GM23338 (cell line): ENCODE measurements at regions not wholly inside any gene's neighbourhood (a gene's known extent, or its start where the extent isn't known, plus 50 kb on each side); places are given as distances from the start of the nearest gene placed in this dataset.

Source experiments
- ATAC-seq: fragments of 200-7000 bp; cut with Tn5 transposase; 3 replicates; pipeline ENCODE4 v1.9.1; 2020
- DNase-seq: peaks from one replicate; pipeline ENCODE4 v3.0.0-alpha.2; 2015; ENCODE audit warnings: low spot score
- H2AFZ ChIP-seq: fragments of 200-600 bp; sonication (generic); 2 replicates; pipeline ENCODE4 v1.8.0; 2016; ENCODE audit warnings: antibody characterized with exemption, mild to moderate bottlenecking, moderate library complexity
- H3F3A ChIP-seq: fragments of 200-600 bp; sonication (generic); replicated peaks from 2 replicates; pipeline ENCODE4 v1.8.0; 2017; ENCODE audit warnings: antibody characterized with exemption, mixed run types, low read depth
- H3K27ac ChIP-seq: fragments of 200-600 bp; sonication (generic); 2 replicates; pipeline ENCODE4 v1.6.1; 2016; ENCODE audit warnings: low read depth
- H3K27me3 ChIP-seq: fragments of 200-600 bp; sonication (generic); 2 replicates; pipeline ENCODE4 v1.8.0; 2016; ENCODE audit warnings: mild to moderate bottlenecking, mixed run types, moderate library complexity; ENCODE audit not compliant: insufficient read depth
- H3K36me3 ChIP-seq: fragments of 200-600 bp; sonication (generic); 2 replicates; pipeline ENCODE4 v1.8.0; 2016; ENCODE audit warnings: mild to moderate bottlenecking; ENCODE audit not compliant: insufficient read depth
- H3K4me1 ChIP-seq: fragments of 200-600 bp; sonication (generic); 2 replicates; pipeline ENCODE4 v1.8.0; 2016; ENCODE audit warnings: mild to moderate bottlenecking, moderate library complexity; ENCODE audit not compliant: insufficient read depth
- H3K4me2 ChIP-seq: fragments of 200-600 bp; sonication (generic); 2 replicates; pipeline ENCODE4 v1.7.1; 2017; ENCODE audit warnings: mixed run types
- H3K4me3 ChIP-seq: fragments of 200-600 bp; sonication (generic); 2 replicates; pipeline ENCODE4 v1.6.1; 2016; ENCODE audit warnings: mixed run types
- H3K79me2 ChIP-seq: fragments of 200-600 bp; sonication (generic); replicated peaks from 2 replicates; pipeline ENCODE4 v1.8.0; 2017; ENCODE audit warnings: mild to moderate bottlenecking; ENCODE audit not compliant: insufficient read depth
- H3K9me2 ChIP-seq: fragments of 200-600 bp; sonication (generic); 2 replicates; pipeline ENCODE4 v1.8.0; 2017; ENCODE audit not compliant: insufficient read depth
- H4K20me1 ChIP-seq: fragments of 200-600 bp; sonication (generic); replicated peaks from 2 replicates; pipeline ENCODE4 v1.8.0; 2017; ENCODE audit warnings: mild to moderate bottlenecking; ENCODE audit not compliant: insufficient read depth
- H3K27ac Mint-ChIP-seq: 2 replicates; pipeline ENCODE4 v1.8.0; 2020; ENCODE audit warnings: inconsistent platforms, mild to moderate bottlenecking, moderate library complexity, mixed read lengths
- H3K27me3 Mint-ChIP-seq: 3 replicates; pipeline ENCODE4 v1.8.0; 2022; ENCODE audit warnings: low read depth, mild to moderate bottlenecking, moderate library complexity, mixed read lengths, inconsistent platforms; ENCODE audit not compliant: insufficient read depth, poor library complexity
- H3K36me3 Mint-ChIP-seq: 3 replicates; pipeline ENCODE4 v1.8.0; 2021; ENCODE audit warnings: low read depth, mild to moderate bottlenecking, inconsistent platforms, moderate library complexity, mixed read lengths
- H3K4me1 Mint-ChIP-seq: 3 replicates; pipeline ENCODE4 v1.8.0; 2020; ENCODE audit warnings: mild to moderate bottlenecking, inconsistent platforms, mixed read lengths
- H3K4me3 Mint-ChIP-seq: 3 replicates; pipeline ENCODE4 v1.8.0; 2021; ENCODE audit warnings: moderate library complexity, mild to moderate bottlenecking, inconsistent platforms, mixed read lengths
- H3K9me3 Mint-ChIP-seq: 3 replicates; pipeline ENCODE4 v1.8.0; 2020; ENCODE audit warnings: moderate library complexity, mild to moderate bottlenecking, inconsistent platforms, mixed read lengths
- CREB1 ChIP-seq: fragments of 250-450 bp; sonication (Bioruptor Pico); IDR thresholded peaks from 2 replicates; pipeline ENCODE4 v1.5.0; 2020; ENCODE audit warnings: low read depth, mild to moderate bottlenecking, moderate library complexity
- EZH2 ChIP-seq: fragments of 200-600 bp; sonication (generic); IDR thresholded peaks from one replicate; pipeline ENCODE4 v1.8.0; 2017; ENCODE audit warnings: antibody characterized with exemption, mild to moderate bottlenecking, low read depth; ENCODE audit not compliant: unreplicated experiment
- EZH2phosphoT487 ChIP-seq: fragments of 200-600 bp; sonication (generic); IDR thresholded peaks from one replicate; pipeline ENCODE4 v1.8.1; 2018; ENCODE audit warnings: antibody characterized with exemption; ENCODE audit not compliant: unreplicated experiment
- JUNB ChIP-seq: IDR thresholded peaks from one replicate; pipeline ENCODE4 v1.6.1; 2016; ENCODE audit warnings: antibody characterized with exemption; ENCODE audit not compliant: unreplicated experiment
- NANOG ChIP-seq: IDR thresholded peaks from 2 replicates; pipeline ENCODE4 v1.6.1; 2016; ENCODE audit warnings: antibody characterized with exemption, borderline replicate concordance
- POLR2AphosphoS5 ChIP-seq: IDR thresholded peaks from 2 replicates; pipeline ENCODE4 v1.6.1; 2016; ENCODE audit warnings: antibody characterized with exemption, low read depth
- STAT1 ChIP-seq: IDR thresholded peaks from one replicate; pipeline ENCODE4 v1.6.1; 2016; ENCODE audit warnings: antibody characterized with exemption; ENCODE audit not compliant: unreplicated experiment
- ZNF114 ChIP-seq: fragments of 250-450 bp; sonication (Bioruptor Pico); IDR thresholded peaks from 2 replicates; pipeline ENCODE4 v1.5.0; 2020; ENCODE audit warnings: mild to moderate bottlenecking, moderate library complexity
- ZNF331 ChIP-seq: fragments of 250-450 bp; sonication (Bioruptor Pico); IDR thresholded peaks from 2 replicates; pipeline ENCODE4 v1.5.0; 2020; ENCODE audit warnings: low read depth, mild to moderate bottlenecking, moderate library complexity
- TF ChIP-seq, protein P1 (sequence below): fragments of 250-450 bp; sonication (Bioruptor Pico); IDR thresholded peaks from 2 replicates; pipeline ENCODE4 v1.5.0; 2020; ENCODE audit warnings: mild to moderate bottlenecking, moderate library complexity
- TF ChIP-seq, protein P2 (sequence below), 2 experiments: fragments of 200-600 bp in 1 of 2; sonication (generic) in 1 of 2; conservative IDR thresholded peaks; 2 replicates each; pipeline versions ENCODE4 v1.5.1 to v1.6.1; 2016 to 2017; ENCODE audit warnings: antibody characterized with exemption in 2 of 2, low read depth in 2 of 2, mild to moderate bottlenecking in 2 of 2, moderate library complexity in 1 of 2
- TF ChIP-seq, protein P3 (sequence below): IDR thresholded peaks from one replicate; pipeline ENCODE4 v1.6.1; 2018; ENCODE audit warnings: antibody characterized with exemption; ENCODE audit not compliant: unreplicated experiment
- TF ChIP-seq, protein P4 (sequence below): IDR thresholded peaks from 2 replicates; pipeline ENCODE4 v1.6.1; 2016; ENCODE audit warnings: antibody characterized with exemption

DNA sequence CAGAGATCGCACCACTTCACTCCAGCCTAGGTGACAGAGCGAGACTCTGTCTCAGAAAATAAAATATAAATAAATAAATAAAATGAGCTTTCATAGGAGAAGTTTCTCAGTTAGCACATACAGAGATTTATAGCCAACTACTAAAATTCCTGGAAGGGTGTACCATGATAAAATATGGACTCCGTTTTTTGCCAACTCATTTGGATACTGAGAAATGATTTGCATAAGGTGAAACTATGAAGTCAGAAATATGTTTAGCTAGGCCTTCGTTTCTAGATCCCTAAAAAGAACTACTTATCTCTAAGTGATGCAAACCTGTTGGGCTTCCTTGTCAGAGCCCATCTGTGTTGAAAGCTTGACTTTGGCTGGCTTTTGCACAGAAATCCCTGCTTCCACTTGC, 56.9 kb upstream of the SLC1A1 start:
- no peaks in the 10 kb centered on the region for H3K36me3 Mint-ChIP-seq
- no peaks in the 10 kb centered on the region for H3K27me3 Mint-ChIP-seq
- H4K20me1 ChIP-seq: no peaks in the 10 kb centered on the region
- no peaks in the 10 kb centered on the region for H3K9me2 ChIP-seq
- DNase-seq: no peak
- H3K4me1 Mint-ChIP-seq: no peaks in the 10 kb centered on the region
- H3K9me3 Mint-ChIP-seq: no peaks in the 10 kb centered on the region
- no peaks in the 10 kb centered on the region for H3K4me1 ChIP-seq
- no peak overlapping the region for H3K4me3 ChIP-seq
- no peaks in the 10 kb centered on the region for H3K36me3 ChIP-seq
- H3K27ac ChIP-seq: no peak overlapping the region
- no peaks in the 10 kb centered on the region for H3K27me3 ChIP-seq
- no peak overlapping the region for H2AFZ ChIP-seq
- no peaks in the 10 kb centered on the region for H3K79me2 ChIP-seq
- H3K4me3 Mint-ChIP-seq: no peak overlapping the region
- H3K27ac Mint-ChIP-seq: no peak overlapping the region
- TF ChIP-seq ZNF331 (CRISPR knock-in tag): no peak
- TF ChIP-seq, protein P1, sequence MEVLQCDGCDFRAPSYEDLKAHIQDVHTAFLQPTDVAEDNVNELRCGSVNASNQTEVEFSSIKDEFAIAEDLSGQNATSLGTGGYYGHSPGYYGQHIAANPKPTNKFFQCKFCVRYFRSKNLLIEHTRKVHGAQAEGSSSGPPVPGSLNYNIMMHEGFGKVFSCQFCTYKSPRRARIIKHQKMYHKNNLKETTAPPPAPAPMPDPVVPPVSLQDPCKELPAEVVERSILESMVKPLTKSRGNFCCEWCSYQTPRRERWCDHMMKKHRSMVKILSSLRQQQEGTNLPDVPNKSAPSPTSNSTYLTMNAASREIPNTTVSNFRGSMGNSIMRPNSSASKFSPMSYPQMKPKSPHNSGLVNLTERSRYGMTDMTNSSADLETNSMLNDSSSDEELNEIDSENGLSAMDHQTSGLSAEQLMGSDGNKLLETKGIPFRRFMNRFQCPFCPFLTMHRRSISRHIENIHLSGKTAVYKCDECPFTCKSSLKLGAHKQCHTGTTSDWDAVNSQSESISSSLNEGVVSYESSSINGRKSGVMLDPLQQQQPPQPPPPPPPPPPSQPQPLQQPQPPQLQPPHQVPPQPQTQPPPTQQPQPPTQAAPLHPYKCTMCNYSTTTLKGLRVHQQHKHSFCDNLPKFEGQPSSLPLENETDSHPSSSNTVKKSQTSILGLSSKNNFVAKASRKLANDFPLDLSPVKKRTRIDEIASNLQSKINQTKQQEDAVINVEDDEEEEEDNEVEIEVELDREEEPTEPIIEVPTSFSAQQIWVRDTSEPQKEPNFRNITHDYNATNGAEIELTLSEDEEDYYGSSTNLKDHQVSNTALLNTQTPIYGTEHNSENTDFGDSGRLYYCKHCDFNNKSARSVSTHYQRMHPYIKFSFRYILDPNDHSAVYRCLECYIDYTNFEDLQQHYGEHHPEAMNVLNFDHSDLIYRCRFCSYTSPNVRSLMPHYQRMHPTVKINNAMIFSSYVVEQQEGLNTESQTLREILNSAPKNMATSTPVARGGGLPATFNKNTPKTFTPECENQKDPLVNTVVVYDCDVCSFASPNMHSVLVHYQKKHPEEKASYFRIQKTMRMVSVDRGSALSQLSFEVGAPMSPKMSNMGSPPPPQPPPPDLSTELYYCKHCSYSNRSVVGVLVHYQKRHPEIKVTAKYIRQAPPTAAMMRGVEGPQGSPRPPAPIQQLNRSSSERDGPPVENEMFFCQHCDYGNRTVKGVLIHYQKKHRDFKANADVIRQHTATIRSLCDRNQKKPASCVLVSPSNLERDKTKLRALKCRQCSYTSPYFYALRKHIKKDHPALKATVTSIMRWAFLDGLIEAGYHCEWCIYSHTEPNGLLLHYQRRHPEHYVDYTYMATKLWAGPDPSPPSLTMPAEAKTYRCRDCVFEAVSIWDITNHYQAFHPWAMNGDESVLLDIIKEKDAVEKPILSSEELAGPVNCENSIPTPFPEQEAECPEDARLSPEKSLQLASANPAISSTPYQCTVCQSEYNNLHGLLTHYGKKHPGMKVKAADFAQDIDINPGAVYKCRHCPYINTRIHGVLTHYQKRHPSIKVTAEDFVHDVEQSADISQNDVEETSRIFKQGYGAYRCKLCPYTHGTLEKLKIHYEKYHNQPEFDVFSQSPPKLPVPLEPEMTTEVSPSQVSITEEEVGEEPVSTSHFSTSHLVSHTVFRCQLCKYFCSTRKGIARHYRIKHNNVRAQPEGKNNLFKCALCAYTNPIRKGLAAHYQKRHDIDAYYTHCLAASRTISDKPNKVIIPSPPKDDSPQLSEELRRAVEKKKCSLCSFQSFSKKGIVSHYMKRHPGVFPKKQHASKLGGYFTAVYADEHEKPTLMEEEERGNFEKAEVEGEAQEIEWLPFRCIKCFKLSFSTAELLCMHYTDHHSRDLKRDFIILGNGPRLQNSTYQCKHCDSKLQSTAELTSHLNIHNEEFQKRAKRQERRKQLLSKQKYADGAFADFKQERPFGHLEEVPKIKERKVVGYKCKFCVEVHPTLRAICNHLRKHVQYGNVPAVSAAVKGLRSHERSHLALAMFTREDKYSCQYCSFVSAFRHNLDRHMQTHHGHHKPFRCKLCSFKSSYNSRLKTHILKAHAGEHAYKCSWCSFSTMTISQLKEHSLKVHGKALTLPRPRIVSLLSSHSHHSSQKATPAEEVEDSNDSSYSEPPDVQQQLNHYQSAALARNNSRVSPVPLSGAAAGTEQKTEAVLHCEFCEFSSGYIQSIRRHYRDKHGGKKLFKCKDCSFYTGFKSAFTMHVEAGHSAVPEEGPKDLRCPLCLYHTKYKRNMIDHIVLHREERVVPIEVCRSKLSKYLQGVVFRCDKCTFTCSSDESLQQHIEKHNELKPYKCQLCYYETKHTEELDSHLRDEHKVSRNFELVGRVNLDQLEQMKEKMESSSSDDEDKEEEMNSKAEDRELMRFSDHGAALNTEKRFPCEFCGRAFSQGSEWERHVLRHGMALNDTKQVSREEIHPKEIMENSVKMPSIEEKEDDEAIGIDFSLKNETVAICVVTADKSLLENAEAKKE (CRISPR knock-in tag): no peak
- TF ChIP-seq NANOG: no peak
- TF ChIP-seq EZH2phosphoT487: no peak
- no peak for TF ChIP-seq POLR2AphosphoS5
- TF ChIP-seq STAT1: no peak
- TF ChIP-seq, protein P2, sequence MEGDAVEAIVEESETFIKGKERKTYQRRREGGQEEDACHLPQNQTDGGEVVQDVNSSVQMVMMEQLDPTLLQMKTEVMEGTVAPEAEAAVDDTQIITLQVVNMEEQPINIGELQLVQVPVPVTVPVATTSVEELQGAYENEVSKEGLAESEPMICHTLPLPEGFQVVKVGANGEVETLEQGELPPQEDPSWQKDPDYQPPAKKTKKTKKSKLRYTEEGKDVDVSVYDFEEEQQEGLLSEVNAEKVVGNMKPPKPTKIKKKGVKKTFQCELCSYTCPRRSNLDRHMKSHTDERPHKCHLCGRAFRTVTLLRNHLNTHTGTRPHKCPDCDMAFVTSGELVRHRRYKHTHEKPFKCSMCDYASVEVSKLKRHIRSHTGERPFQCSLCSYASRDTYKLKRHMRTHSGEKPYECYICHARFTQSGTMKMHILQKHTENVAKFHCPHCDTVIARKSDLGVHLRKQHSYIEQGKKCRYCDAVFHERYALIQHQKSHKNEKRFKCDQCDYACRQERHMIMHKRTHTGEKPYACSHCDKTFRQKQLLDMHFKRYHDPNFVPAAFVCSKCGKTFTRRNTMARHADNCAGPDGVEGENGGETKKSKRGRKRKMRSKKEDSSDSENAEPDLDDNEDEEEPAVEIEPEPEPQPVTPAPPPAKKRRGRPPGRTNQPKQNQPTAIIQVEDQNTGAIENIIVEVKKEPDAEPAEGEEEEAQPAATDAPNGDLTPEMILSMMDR (conservative IDR thresholded peaks at IDR 0.05; ENCODE audit: low read depth in 2 of 2): no peak
- TF ChIP-seq, protein P3, sequence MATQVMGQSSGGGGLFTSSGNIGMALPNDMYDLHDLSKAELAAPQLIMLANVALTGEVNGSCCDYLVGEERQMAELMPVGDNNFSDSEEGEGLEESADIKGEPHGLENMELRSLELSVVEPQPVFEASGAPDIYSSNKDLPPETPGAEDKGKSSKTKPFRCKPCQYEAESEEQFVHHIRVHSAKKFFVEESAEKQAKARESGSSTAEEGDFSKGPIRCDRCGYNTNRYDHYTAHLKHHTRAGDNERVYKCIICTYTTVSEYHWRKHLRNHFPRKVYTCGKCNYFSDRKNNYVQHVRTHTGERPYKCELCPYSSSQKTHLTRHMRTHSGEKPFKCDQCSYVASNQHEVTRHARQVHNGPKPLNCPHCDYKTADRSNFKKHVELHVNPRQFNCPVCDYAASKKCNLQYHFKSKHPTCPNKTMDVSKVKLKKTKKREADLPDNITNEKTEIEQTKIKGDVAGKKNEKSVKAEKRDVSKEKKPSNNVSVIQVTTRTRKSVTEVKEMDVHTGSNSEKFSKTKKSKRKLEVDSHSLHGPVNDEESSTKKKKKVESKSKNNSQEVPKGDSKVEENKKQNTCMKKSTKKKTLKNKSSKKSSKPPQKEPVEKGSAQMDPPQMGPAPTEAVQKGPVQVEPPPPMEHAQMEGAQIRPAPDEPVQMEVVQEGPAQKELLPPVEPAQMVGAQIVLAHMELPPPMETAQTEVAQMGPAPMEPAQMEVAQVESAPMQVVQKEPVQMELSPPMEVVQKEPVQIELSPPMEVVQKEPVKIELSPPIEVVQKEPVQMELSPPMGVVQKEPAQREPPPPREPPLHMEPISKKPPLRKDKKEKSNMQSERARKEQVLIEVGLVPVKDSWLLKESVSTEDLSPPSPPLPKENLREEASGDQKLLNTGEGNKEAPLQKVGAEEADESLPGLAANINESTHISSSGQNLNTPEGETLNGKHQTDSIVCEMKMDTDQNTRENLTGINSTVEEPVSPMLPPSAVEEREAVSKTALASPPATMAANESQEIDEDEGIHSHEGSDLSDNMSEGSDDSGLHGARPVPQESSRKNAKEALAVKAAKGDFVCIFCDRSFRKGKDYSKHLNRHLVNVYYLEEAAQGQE: no peak
- TF ChIP-seq, protein P4, sequence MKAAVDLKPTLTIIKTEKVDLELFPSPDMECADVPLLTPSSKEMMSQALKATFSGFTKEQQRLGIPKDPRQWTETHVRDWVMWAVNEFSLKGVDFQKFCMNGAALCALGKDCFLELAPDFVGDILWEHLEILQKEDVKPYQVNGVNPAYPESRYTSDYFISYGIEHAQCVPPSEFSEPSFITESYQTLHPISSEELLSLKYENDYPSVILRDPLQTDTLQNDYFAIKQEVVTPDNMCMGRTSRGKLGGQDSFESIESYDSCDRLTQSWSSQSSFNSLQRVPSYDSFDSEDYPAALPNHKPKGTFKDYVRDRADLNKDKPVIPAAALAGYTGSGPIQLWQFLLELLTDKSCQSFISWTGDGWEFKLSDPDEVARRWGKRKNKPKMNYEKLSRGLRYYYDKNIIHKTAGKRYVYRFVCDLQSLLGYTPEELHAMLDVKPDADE: no peak
- TF ChIP-seq JUNB: no peak
- TF ChIP-seq EZH2: no peak
- TF ChIP-seq CREB1: no peak
- TF ChIP-seq ZNF114 (CRISPR knock-in tag): no peak
- no peak for ATAC-seq
- H3K4me2 ChIP-seq: no peak overlapping the region
- no peaks in the 10 kb centered on the region for H3F3A ChIP-seq
